ENCODE measurements at regions not wholly inside any gene's neighbourhood (a gene's known extent, or its start where the extent isn't known, plus 50 kb on each side); places are given as distances from the start of the nearest gene placed in this dataset.

DNA sequence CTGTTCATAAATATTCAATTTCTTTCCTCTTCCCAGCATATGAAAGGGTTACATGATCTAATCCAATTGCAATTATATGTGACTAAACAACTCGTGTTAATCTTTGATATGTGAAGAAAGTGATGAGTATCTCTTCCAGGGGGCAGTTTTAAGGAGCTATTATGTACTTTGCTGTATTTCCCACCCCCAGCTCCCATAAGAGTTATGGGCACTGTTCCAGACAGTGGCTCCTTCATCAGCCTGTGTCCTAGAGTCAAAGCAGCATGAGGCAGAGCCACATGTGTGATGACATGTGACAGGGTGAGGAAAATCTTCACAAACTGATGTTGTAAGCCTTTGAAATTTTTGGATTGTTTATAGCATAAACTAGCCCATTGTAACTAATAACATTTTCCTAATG is 315.4 kb downstream of the DIPK2A start:
- no peak for TF ChIP-seq CTCF (IDR thresholded peaks at IDR 0.05)
- intact Hi-C loops (cut with micrococcal nuclease): no loop called here
- no peak overlapping the region for H3K27ac Mint-ChIP-seq
- H3K27me3 Mint-ChIP-seq (ENCODE audit: low read depth in 3 of 3): no peaks in the 10 kb centered on the region
- Histone ChIP-seq H3K27ac (ENCODE audit: low read depth in 1 of 2, low read length in 2 of 2) (no peak overlapping the region), H3K4me3 (replicated peaks in 1 of 3; ENCODE audit: low read depth in 2 of 3, low read length in 3 of 3) (no peak overlapping the region), H3K4me1 (ENCODE audit: control insufficient read depth in 1 of 2, insufficient read depth in 2 of 2, low read length in 2 of 2) (no peaks in the 10 kb centered on the region), H3K9me3 (replicated peaks in 1 of 2; ENCODE audit: control insufficient read depth in 1 of 2, insufficient read depth in 1 of 2, low read length in 2 of 2) (no peaks in the 10 kb centered on the region), H3K79me2 (ENCODE audit: insufficient read depth, low read length) (no peaks in the 10 kb centered on the region), H3K27me3 (ENCODE audit: control insufficient read depth in 2 of 2, insufficient read depth in 2 of 2, low read length in 2 of 2) (no peaks in the 10 kb centered on the region), H3K4me2 (replicated peaks; ENCODE audit: extremely low read depth, low read length, poor library complexity, severe bottlenecking) (no peak overlapping the region), H2AFZ (ENCODE audit: insufficient read depth, low read depth, low read length, poor library complexity, severe bottlenecking) (no peak overlapping the region), H3K36me3 (replicated peaks in 1 of 2; ENCODE audit: control insufficient read depth in 1 of 2, insufficient read depth in 2 of 2, low read length in 2 of 2) (no peaks in the 10 kb centered on the region), H4K20me1 (ENCODE audit: insufficient read depth, low read length) (no peaks in the 10 kb centered on the region), H3K9ac (ENCODE audit: insufficient read depth, low read length, poor library complexity, severe bottlenecking) (no peak overlapping the region)
- H3K36me3 Mint-ChIP-seq: no peaks in the 10 kb centered on the region
- WGBS (ENCODE audit: insufficient coverage): no CpG with 5 or more reads among the region's 1 CpG
- H3K4me1 Mint-ChIP-seq: no peaks in the 10 kb centered on the region
- no peak for DNase-seq
- peaks cover 0 to 4% (median 3%) of the 10 kb centered on the region in 7 donors for H3K9me3 Mint-ChIP-seq
- H3K4me3 Mint-ChIP-seq: no peak overlapping the region

DNA sequence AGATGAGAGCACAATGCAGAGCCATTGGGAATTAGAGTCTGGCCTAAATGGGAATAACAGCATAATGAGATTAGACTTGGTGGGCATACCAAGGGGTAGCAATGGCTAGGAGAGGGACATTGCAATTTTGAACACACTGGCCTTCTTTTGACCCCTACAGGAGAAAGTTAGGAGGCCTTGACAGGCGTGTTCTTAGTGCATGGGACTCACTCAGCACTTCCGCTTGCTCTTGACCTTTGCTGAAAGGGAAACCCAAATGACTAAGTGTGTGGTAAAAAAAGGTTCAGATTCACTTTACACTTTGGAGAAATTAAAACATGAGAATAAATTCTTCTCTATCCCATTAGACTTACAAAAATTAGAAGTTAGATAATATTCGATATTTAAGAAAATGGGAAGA is 317.4 kb downstream of the DIPK2A start:
- Mint-ChIP-seq H3K4me3 (no peak overlapping the region), H3K27ac (no peak overlapping the region), H3K9me3 (peaks cover 0 to 4% (median 3%) of the 10 kb centered on the region in 7 donors), H3K27me3 (ENCODE audit: low read depth in 3 of 3) (no peaks in the 10 kb centered on the region), H3K36me3 (no peaks in the 10 kb centered on the region), H3K4me1 (no peaks in the 10 kb centered on the region)
- no peaks in the 10 kb centered on the region for H3K9me3 ChIP-seq (replicated peaks in 1 of 2; ENCODE audit: control insufficient read depth in 1 of 2, insufficient read depth in 1 of 2, low read length in 2 of 2)
- no peaks in the 10 kb centered on the region for H3K79me2 ChIP-seq (ENCODE audit: insufficient read depth, low read length)
- no peaks in the 10 kb centered on the region for H4K20me1 ChIP-seq (ENCODE audit: insufficient read depth, low read length)
- WGBS (ENCODE audit: insufficient coverage): no CpG with 5 or more reads among the region's 3 CpGs
- no peak overlapping the region for H3K9ac ChIP-seq (ENCODE audit: insufficient read depth, low read length, poor library complexity, severe bottlenecking)
- H2AFZ ChIP-seq (ENCODE audit: insufficient read depth, low read depth, low read length, poor library complexity, severe bottlenecking): no peak overlapping the region
- TF ChIP-seq CTCF (IDR thresholded peaks at IDR 0.05): no peak
- intact Hi-C loops (cut with micrococcal nuclease): no loop called here
- no peak for DNase-seq
- H3K27ac ChIP-seq (ENCODE audit: low read depth in 1 of 2, low read length in 2 of 2): no peak overlapping the region
- H3K36me3 ChIP-seq (replicated peaks in 1 of 2; ENCODE audit: control insufficient read depth in 1 of 2, insufficient read depth in 2 of 2, low read length in 2 of 2): no peaks in the 10 kb centered on the region
- H3K27me3 ChIP-seq (ENCODE audit: control insufficient read depth in 2 of 2, insufficient read depth in 2 of 2, low read length in 2 of 2): no peaks in the 10 kb centered on the region
- no peak overlapping the region for H3K4me2 ChIP-seq (replicated peaks; ENCODE audit: extremely low read depth, low read length, poor library complexity, severe bottlenecking)
- no peaks in the 10 kb centered on the region for H3K4me1 ChIP-seq (ENCODE audit: control insufficient read depth in 1 of 2, insufficient read depth in 2 of 2, low read length in 2 of 2)
- no peak overlapping the region for H3K4me3 ChIP-seq (replicated peaks in 1 of 3; ENCODE audit: low read depth in 2 of 3, low read length in 3 of 3)

All from CD14-positive monocyte (primary cell).